ENCODE measurements at regions not wholly inside any gene's neighbourhood (a gene's known extent, or its start where the extent isn't known, plus 50 kb on each side); places are given as distances from the start of the nearest gene placed in this dataset.

DNA sequence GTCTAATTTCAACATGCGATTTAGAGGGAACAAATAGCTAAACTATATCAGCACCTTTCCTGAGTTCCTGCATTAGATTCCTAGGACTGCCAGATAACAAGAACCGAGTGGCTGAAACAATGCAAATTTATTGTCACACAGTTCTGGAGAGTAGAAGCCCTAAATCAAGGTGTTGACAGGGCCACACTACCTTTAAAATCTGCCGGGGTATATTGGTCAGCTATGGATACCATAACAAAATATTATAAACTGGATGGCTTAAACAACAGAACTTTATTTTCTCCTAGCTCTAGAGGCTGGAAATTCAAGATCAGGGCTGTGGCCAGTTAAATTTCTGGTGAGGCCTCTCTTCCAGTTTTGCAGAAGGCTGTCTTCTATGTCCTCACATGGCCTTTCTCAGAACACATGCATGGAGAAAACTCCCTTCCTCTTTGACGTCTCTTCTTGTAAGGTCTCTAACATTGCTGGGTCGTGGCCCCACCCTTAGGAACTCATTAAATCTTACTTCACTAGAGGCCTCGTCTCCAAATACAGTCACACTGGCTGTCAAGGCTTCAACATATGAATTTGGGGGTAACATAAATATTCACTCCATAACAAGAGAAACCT lies 144.3 kb downstream of the FCRL5 start:
- no peak overlapping the region for H3K4me3 ChIP-seq (ENCODE audit: low read depth, low read length)
- H3K4me1 ChIP-seq = no peaks in the 10 kb centered on the region
- no peaks in the 10 kb centered on the region for H3K9me3 ChIP-seq
- TF ChIP-seq CTCF (IDR thresholded peaks at IDR 0.05; ENCODE audit: low read depth, low read length) = no peak
- no peaks in the 10 kb centered on the region for H3K27me3 ChIP-seq
- no peak for DNase-seq
- no peaks in the 10 kb centered on the region for H3K36me3 ChIP-seq

- no peaks in the 10 kb centered on the region for H3K4me1 ChIP-seq
- H3K27me3 ChIP-seq = peaks cover 4% of the 10 kb centered on the region; the same call in 1 of the 2 replicates
- no peak overlapping the region for H3K4me3 ChIP-seq (ENCODE audit: low read depth, low read length)
- no peak for TF ChIP-seq CTCF (IDR thresholded peaks at IDR 0.05; ENCODE audit: low read depth, low read length)
- DNase-seq = no peak
- H3K36me3 ChIP-seq = no peaks in the 10 kb centered on the region
- H3K9me3 ChIP-seq = no peaks in the 10 kb centered on the region
Measured at GRCh38 chr1:157407367-157407766, 144.9 kb downstream of the FCRL5 start.

- H3K9me3 ChIP-seq = no peaks in the 10 kb centered on the region
- no peak overlapping the region for H3K4me3 ChIP-seq (ENCODE audit: low read depth, low read length)
- TF ChIP-seq CTCF (IDR thresholded peaks at IDR 0.05; ENCODE audit: low read depth, low read length) = no peak
- peaks cover 8% of the 10 kb centered on the region; the same call in 1 of the 2 replicates for H3K27me3 ChIP-seq
- no peaks in the 10 kb centered on the region for H3K36me3 ChIP-seq
- no peak for DNase-seq
- H3K4me1 ChIP-seq = no peaks in the 10 kb centered on the region
Measured at GRCh38 chr1:157405662-157406061, 146.7 kb downstream of the FCRL5 start.

DNA sequence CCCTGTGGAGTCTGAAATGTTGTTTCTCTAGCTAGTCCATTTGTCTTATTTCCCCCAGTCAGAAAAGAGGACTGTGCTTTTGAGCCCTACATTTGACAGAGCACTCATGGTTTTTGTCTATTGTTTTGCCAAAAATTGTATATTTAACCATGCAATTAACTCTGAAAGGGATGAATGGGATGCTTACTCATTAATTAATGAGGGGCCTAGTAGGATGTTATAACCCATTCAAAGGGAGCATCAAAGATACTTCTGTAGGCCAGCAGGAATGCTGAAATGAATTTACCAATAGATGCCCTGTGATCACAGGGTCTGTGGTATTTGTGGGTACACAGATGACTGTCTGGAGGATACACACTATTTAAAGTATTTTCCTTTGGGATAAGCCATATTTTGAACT lies 147.7 kb downstream of the FCRL5 start:
- Histone ChIP-seq H3K4me3 (ENCODE audit: low read depth, low read length) (no peak overlapping the region), H3K36me3 (no peaks in the 10 kb centered on the region), H3K9me3 (no peaks in the 10 kb centered on the region), H3K4me1 (no peaks in the 10 kb centered on the region), H3K27me3 (peaks cover 8% of the 10 kb centered on the region; the same call in 1 of the 2 replicates)
- no peak for TF ChIP-seq CTCF (IDR thresholded peaks at IDR 0.05; ENCODE audit: low read depth, low read length)
- no peak for DNase-seq

GRCh38 chr1:157404063-157404501 lies 148.2 kb downstream of the FCRL5 start:
- no peak for DNase-seq
- peaks cover 8% of the 10 kb centered on the region; the same call in 1 of the 2 replicates for H3K27me3 ChIP-seq
- H3K9me3 ChIP-seq = no peaks in the 10 kb centered on the region
- no peak overlapping the region for H3K4me3 ChIP-seq (ENCODE audit: low read depth, low read length)
- TF ChIP-seq CTCF (IDR thresholded peaks at IDR 0.05; ENCODE audit: low read depth, low read length) = no peak
- H3K4me1 ChIP-seq = no peaks in the 10 kb centered on the region
- H3K36me3 ChIP-seq = no peaks in the 10 kb centered on the region

DNA sequence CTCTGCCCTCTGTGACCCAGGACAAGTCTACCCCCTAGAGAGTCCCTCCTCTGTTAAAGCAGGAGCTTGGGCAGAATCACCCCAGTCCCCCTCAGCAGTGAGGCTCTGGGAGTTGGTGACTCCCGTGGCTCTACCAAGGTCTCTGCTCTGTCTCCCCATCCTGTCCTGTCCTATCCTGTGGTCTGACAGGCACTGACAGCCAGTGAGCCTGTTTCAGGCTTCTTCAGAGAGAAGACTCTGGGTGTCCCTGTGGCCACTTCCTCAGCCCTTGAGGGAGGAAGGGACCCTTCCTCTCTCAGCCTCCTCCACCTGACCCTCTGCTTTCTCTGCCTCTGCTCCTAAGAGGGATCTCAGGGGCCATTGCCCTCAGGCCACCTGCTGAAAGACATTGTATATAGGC lies 148.7 kb downstream of the FCRL5 start:
- no peak for TF ChIP-seq CTCF (IDR thresholded peaks at IDR 0.05; ENCODE audit: low read depth, low read length)
- Histone ChIP-seq H3K4me1 (no peaks in the 10 kb centered on the region), H3K27me3 (peaks cover 12% of the 10 kb centered on the region), H3K4me3 (ENCODE audit: low read depth, low read length) (no peak overlapping the region), H3K9me3 (no peaks in the 10 kb centered on the region), H3K36me3 (no peaks in the 10 kb centered on the region)
- no peak for DNase-seq

Data from BE2C (cell line).